GM12891 (cell line): ENCODE measurements at regions not wholly inside any gene's neighbourhood (a gene's known extent, or its start where the extent isn't known, plus 50 kb on each side); places are given as distances from the start of the nearest gene placed in this dataset.
A peak's percentile ranks its signal among the peaks of the same experiment; 100 is the strongest.

Experiments
- DNase-seq: peaks from one replicate; pipeline ENCODE4 v3.0.0; 2011; ENCODE audit warnings: low spot score; ENCODE audit not compliant: insufficient read length
- FAIRE-seq: peaks from 2 replicates; lab custom pipeline; 2011; peaks lifted over from hg19 to GRCh38; lab: Jason Lieb, UNC
- PAX5 ChIP-seq: IDR thresholded peaks from 2 replicates; pipeline ENCODE4 v1.6.1; 2011; ENCODE audit warnings: low read length, moderate library complexity, mild to moderate bottlenecking; ENCODE audit not compliant: insufficient read depth, severe bottlenecking
- POLR2A ChIP-seq: IDR thresholded peaks from 2 replicates; pipeline ENCODE4 v1.6.1; 2011; ENCODE audit warnings: low read depth, low read length, control low read depth
- POLR2AphosphoS5 ChIP-seq: IDR thresholded peaks from 2 replicates; pipeline ENCODE4 v1.6.1; 2011; ENCODE audit warnings: low read depth, low read length, control low read depth
- POU2F2 ChIP-seq: IDR thresholded peaks from 2 replicates; pipeline ENCODE4 v1.6.1; 2011; ENCODE audit warnings: low read depth, mild to moderate bottlenecking, control low read depth, low read length, moderate library complexity
- SPI1 ChIP-seq: IDR thresholded peaks from 2 replicates; pipeline ENCODE4 v1.6.1; 2011; ENCODE audit warnings: low read depth, low read length, control low read depth
- TAF1 ChIP-seq: IDR thresholded peaks from 2 replicates; pipeline ENCODE4 v1.6.1; 2011; ENCODE audit warnings: low read depth, low read length, control low read depth

DNA sequence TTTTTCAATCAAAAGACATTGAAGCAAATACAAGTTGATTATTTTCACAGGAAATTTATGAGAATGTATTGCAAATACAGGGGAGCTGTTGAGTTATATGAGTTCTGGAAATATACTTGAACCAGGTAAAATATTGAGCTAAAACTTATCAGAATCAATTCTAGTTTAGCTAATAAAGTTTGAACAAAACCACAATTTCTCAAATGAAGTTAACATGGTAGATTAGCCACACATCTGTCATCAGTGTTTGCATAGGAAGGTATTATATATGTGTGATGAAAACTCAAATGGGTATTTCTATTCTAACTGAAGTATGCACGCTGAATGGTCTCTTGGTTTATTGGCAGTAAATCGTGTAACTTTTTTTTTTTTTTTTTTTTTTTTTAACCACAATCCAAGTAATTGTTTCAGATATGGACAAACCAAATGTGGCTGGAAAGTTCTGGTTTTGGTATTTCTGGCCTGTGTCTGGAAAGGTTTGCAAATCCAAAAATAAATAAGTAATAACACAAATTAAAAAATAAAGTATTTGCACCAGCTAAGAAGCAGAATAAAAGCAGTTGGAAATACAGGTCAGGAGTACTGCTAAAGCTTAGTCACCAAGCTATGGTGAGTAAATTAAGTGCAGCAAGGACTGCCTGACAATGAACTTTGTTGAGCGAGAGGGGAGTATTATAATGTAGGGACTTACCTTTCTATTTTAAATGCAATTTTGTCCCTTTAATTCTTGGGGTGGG, 479.1 kb upstream of the FANCL start:
- FAIRE-seq (no peak), DNase-seq (no peak)
- TF ChIP-seq POLR2AphosphoS5, result no peak
- TF ChIP-seq PAX5, result no peak
- TF ChIP-seq SPI1, result no peak
- TF ChIP-seq POU2F2, result no peak
- TF ChIP-seq POLR2A, result no peak

DNA sequence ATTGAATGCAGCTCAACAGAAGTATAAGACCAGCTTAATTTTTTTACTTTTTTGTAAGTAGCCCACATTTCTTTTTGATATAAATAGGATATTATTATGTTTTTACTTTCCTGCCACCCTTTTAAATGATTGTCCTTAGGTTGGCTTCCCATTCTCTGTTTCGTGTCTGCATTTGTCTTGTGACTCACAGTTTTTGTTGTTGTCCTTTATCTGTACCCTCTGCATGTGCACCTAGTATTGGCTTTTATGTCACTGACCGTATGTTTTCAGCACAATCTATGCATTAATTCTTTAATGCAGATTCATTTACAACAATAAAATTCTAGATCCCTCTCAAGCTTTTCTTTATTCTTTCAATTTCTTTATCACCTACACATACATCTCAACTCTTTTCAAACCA, 474.2 kb upstream of the FANCL start:
- DNase-seq (no peak), FAIRE-seq (no peak)
- TF ChIP-seq POLR2AphosphoS5 (no peak), TAF1 (no peak), POLR2A (no peak), SPI1 (no peak), POU2F2 (no peak), PAX5 (no peak)

DNA sequence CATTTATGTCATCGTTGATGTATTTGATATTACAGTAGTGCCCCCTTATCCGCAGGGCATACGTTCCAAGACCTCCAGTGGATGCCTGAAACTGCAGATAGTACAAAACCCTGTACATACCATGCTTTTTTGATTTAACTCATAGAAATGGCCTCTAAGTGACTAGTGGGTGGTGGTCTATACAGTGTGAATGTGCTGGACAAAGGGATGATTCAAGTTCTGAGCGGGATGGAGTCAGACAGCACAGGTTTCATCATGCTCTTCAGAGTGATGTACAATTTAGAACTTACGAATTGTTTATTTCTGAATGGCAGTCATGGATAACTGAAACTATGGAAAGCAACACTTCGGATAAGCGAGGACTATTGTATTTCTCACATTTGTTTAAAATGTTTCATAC, 473.1 kb upstream of the FANCL start:
- DNase-seq, result no peak
- FAIRE-seq, result no peak
- TF ChIP-seq POU2F2 (no peak), SPI1 (no peak), POLR2A (no peak), TAF1 (no peak), PAX5 (no peak), POLR2AphosphoS5 (no peak)

DNA sequence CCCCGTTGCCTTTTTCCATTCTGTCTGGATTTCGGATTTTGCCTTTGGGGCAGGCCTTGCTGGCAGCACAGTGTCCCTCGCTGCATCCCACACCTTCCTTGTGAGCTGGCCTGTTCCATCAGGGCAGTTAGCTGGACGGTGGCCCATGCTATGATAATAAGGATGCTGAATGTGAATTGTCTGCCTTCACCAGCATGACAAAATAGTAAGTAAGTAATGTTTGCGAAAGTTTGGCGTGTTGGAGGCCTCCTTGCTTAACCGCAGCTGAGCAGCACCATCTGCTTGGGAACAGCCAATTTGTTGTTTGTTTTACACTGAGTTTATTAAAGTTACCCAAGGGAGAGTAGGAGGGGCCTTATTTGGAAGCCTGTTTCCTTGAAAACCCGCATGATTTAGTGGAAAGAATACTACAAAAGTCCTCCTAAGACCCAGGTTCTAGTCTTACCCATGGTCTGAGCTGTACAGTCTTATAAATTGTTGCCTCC, 469.7 kb upstream of the FANCL start:
- FAIRE-seq (no peak), DNase-seq (no peak)
- TF ChIP-seq POLR2AphosphoS5 (no peak), POLR2A (no peak), POU2F2 (no peak), SPI1 (no peak), TAF1 (no peak), PAX5 (no peak)

DNA sequence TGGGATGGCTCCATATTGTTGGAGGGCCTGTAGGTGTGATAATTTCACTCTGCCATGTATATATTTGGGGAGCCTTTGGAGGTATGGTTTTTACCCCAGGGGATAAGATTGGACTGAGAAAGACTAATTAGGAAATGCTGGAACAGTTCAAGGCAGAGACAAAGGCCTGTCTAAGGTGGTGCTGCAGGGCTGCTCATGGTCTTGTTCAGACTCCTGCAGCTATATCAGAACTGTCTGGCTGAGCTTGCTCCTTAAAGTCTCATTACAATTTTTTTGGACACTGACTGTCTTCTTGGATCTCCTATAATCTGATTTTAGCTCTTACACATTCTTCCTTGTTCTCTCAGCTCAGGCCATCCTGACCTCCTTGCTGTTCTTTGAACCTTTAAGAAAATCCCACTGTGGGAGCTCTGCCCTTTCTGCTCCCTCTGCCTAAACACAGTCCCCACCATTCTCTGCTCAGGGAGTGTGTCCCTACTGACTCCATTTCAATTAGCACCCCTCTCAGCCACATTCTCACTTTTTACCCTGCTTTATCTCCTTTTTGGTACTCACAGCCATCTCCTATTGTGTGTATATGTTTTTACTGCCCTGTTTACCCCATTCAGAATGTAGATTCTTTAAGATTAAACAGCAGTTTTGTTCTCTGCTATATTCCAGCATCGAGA, 468.7 kb upstream of the FANCL start:
- TF ChIP-seq PAX5 (no peak), TAF1 (no peak), SPI1 (no peak), POLR2A (no peak), POU2F2 (no peak), POLR2AphosphoS5 (no peak)
- FAIRE-seq (no peak), DNase-seq (no peak)

DNA sequence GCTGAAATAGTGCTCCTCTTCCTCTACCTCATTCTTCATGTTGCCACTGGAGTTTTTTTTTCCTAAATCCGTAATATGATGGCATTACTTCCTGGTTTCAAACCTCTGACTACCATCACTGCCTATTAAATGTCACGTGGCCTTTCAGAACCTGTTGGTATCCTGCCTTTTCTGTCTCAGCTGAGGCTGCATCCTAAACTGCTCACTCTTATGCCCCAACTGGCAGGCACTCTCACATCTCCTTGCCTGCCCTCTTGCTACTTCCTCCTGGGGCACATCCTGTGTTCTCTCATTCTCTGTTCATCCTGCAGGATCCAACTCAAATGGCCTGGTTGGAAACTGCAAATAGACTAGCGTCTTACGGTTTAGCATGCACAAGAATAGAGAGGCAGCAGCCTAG, 468.1 kb upstream of the FANCL start:
- no peak for FAIRE-seq

DNA sequence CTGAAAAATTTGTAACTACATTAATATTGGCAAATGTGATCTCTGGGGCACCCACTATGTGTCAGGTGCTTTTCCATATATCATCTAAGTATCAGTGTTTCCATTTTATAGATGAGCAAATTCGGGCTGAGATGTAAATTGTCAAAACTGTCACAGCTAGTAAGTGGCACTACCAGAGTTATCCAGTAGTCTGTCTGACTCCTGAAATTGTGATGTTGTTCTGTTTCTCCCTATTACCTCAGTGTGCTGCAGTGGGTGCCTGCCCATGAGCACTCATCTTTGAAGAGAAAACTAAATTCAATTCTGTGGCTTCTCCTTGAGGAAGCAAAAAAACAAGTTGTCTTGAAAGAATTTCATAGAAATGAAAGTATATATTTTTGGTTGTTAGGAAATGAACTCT, 467.4 kb upstream of the FANCL start:
- TF ChIP-seq POLR2AphosphoS5 (no peak), POLR2A (no peak), TAF1 (no peak), PAX5 (no peak), SPI1 (no peak), POU2F2 (no peak)
- DNase-seq, result no peak
- no peak for FAIRE-seq

More for the DNA sequence above, 468.1 kb upstream of the FANCL start:
- TF ChIP-seq TAF1 (no peak), POLR2AphosphoS5 (no peak), SPI1 (no peak), POLR2A (no peak), PAX5 (no peak), POU2F2 (no peak)
- DNase-seq, result no peak

DNA sequence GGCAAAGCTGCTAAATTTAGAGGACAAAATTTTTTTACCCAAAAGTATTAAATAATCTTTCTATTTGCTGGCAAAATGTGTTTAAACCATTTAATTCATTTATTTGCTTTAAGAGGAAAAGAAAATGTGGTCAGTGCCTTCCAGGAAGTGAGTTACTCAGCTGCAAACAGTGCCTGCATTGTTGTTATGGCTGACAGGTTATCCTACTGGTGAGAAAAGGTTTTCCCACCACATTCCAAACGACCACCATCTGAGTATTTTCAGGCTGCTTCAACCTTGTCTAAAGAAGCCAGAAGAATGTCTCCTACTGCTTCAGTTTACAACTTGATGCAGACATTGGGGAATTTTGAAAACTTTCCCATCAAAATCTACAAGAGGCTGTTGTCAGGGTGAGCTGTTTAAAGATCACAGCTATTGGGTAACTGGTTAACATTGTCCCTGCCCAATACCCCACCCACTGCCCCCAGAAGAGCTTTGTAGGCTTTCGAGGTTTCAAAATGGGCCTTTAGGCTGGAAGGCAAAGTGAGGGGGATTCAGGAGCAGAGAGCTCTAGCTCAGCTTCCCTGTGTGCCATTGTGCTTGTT, 461.3 kb upstream of the FANCL start:
- TF ChIP-seq POLR2AphosphoS5 (no peak), POU2F2 (no peak), TAF1 (no peak), POLR2A (no peak), SPI1 (no peak)
- DNase-seq (no peak), FAIRE-seq (no peak)

DNA sequence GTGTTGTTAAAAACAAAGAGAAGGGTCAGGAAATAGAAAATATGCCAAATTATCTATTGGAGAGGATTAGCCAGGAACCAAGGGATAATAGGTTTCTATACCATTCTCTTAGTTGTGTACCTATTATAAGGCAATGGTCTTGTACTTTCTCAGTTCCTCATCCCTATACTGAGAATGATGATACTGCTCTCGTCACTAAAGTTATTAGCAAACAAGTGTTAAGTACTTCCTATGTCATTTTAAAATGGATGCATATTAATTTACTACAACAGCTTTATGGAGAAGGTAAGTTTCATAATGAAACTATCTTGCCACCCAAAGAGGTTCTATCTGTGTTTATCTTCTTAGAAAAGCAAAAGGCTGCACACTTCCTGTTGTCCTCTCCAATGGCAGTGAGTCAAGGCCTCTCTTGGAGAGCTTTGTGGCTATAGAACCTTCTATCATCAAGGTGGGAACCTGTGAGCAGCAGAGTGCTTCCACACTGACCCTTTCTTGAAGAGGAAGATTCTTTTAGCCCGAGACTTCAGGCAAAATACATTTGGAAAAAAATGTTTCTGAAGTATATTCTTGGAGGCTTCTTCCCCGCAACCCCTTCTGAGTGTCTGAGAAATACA, 460.7 kb upstream of the FANCL start:
- DNase-seq, result no peak
- TF ChIP-seq POLR2A (no peak), SPI1 (peak; percentile 68)

DNA sequence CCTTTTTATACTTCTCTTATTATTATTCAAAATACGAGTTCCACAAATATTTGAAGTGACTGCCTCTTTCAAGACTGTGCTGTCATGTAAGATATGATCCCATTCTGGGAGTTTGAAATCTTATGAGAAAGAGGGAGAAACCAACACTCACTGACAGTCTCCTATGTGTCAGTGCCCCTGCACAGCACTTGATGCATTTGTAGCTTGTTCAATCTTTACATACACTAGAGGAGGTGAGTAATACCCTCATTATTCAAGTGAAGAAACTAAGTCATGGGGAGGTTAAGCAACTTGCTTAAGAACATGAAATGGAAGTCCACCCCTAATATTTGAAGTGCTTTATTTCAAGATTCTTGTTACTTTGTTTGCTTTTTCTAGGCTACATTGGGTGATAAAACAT, 459.5 kb upstream of the FANCL start:
- DNase-seq (no peak), FAIRE-seq (no peak)
- TF ChIP-seq PAX5 (no peak), POU2F2 (no peak), SPI1 (no peak), POLR2AphosphoS5 (no peak), POLR2A (no peak), TAF1 (no peak)

More for the DNA sequence above, 460.7 kb upstream of the FANCL start:
- FAIRE-seq, result no peak
